IMR-90 (cell line): ENCODE measurements at regions not wholly inside any gene's neighbourhood (a gene's known extent, or its start where the extent isn't known, plus 50 kb on each side); places are given as distances from the start of the nearest gene placed in this dataset.

Experiments
- CEBPB ChIP-seq: IDR thresholded peaks from 2 replicates; pipeline ENCODE4 v1.6.1; 2012; ENCODE audit warnings: low read depth, low read length, improper control_type of control experiment
- POLR2A ChIP-seq: IDR thresholded peaks from 2 replicates; pipeline ENCODE4 v1.6.1; 2012; ENCODE audit warnings: mild to moderate bottlenecking, low read depth, low read length
- SMC3 ChIP-seq: fragments of 150-350 bp; IDR thresholded peaks from 2 replicates; pipeline ENCODE4 v1.6.1; 2016; ENCODE audit warnings: low read depth, mild to moderate bottlenecking, antibody characterized with exemption, low read length, moderate library complexity
- TF ChIP-seq, protein P1 (sequence below): conservative IDR thresholded peaks from 2 replicates; pipeline ENCODE4 v1.5.1; 2012; ENCODE audit warnings: mild to moderate bottlenecking, low read depth, low read length, improper control_type of control experiment
- TF ChIP-seq, protein P2 (sequence below): fragments of 150-350 bp; IDR thresholded peaks from 2 replicates; pipeline ENCODE4 v1.6.1; 2017; ENCODE audit warnings: mild to moderate bottlenecking, antibody characterized with exemption, low read length, low read depth

DNA sequence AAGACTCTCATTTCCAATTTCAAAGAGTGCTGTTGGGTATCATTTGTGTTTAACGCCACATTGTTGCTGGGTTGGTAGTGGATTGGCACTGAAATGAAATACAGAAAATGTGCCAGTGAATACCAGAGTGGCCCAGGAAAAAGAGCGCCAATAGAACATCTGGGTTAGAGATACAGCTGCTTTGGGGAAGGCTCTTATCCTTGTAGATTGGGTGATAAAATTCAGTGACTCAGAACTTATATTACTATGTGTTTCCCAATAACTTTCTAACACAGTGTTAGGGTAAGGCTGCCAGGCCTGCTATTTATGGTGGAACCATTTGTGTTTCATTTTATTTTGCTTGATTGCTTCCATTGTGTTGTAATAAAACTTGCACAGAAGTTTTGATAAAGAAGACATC is 168.2 kb upstream of the SSTR1 start:
- TF ChIP-seq, protein P1, sequence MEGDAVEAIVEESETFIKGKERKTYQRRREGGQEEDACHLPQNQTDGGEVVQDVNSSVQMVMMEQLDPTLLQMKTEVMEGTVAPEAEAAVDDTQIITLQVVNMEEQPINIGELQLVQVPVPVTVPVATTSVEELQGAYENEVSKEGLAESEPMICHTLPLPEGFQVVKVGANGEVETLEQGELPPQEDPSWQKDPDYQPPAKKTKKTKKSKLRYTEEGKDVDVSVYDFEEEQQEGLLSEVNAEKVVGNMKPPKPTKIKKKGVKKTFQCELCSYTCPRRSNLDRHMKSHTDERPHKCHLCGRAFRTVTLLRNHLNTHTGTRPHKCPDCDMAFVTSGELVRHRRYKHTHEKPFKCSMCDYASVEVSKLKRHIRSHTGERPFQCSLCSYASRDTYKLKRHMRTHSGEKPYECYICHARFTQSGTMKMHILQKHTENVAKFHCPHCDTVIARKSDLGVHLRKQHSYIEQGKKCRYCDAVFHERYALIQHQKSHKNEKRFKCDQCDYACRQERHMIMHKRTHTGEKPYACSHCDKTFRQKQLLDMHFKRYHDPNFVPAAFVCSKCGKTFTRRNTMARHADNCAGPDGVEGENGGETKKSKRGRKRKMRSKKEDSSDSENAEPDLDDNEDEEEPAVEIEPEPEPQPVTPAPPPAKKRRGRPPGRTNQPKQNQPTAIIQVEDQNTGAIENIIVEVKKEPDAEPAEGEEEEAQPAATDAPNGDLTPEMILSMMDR = no peak
- TF ChIP-seq POLR2A (no peak), CEBPB (no peak), SMC3 (no peak)
- TF ChIP-seq, protein P2, sequence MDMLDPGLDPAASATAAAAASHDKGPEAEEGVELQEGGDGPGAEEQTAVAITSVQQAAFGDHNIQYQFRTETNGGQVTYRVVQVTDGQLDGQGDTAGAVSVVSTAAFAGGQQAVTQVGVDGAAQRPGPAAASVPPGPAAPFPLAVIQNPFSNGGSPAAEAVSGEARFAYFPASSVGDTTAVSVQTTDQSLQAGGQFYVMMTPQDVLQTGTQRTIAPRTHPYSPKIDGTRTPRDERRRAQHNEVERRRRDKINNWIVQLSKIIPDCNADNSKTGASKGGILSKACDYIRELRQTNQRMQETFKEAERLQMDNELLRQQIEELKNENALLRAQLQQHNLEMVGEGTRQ = no peak
